GM23338 (cell line): ENCODE measurements at regions not wholly inside any gene's neighbourhood (a gene's known extent, or its start where the extent isn't known, plus 50 kb on each side); places are given as distances from the start of the nearest gene placed in this dataset.

Experiments
- ATAC-seq: fragments of 200-7000 bp; cut with Tn5 transposase; 3 replicates; pipeline ENCODE4 v1.9.1; 2020
- DNase-seq: peaks from one replicate; pipeline ENCODE4 v3.0.0-alpha.2; 2015; ENCODE audit warnings: low spot score
- H2AFZ ChIP-seq: fragments of 200-600 bp; sonication (generic); 2 replicates; pipeline ENCODE4 v1.8.0; 2016; ENCODE audit warnings: antibody characterized with exemption, mild to moderate bottlenecking, moderate library complexity
- H3F3A ChIP-seq: fragments of 200-600 bp; sonication (generic); replicated peaks from 2 replicates; pipeline ENCODE4 v1.8.0; 2017; ENCODE audit warnings: antibody characterized with exemption, mixed run types, low read depth
- H3K27ac ChIP-seq: fragments of 200-600 bp; sonication (generic); 2 replicates; pipeline ENCODE4 v1.6.1; 2016; ENCODE audit warnings: low read depth
- H3K27me3 ChIP-seq: fragments of 200-600 bp; sonication (generic); 2 replicates; pipeline ENCODE4 v1.8.0; 2016; ENCODE audit warnings: mild to moderate bottlenecking, mixed run types, moderate library complexity; ENCODE audit not compliant: insufficient read depth
- H3K36me3 ChIP-seq: fragments of 200-600 bp; sonication (generic); 2 replicates; pipeline ENCODE4 v1.8.0; 2016; ENCODE audit warnings: mild to moderate bottlenecking; ENCODE audit not compliant: insufficient read depth
- H3K4me1 ChIP-seq: fragments of 200-600 bp; sonication (generic); 2 replicates; pipeline ENCODE4 v1.8.0; 2016; ENCODE audit warnings: mild to moderate bottlenecking, moderate library complexity; ENCODE audit not compliant: insufficient read depth
- H3K4me2 ChIP-seq: fragments of 200-600 bp; sonication (generic); 2 replicates; pipeline ENCODE4 v1.7.1; 2017; ENCODE audit warnings: mixed run types
- H3K4me3 ChIP-seq: fragments of 200-600 bp; sonication (generic); 2 replicates; pipeline ENCODE4 v1.6.1; 2016; ENCODE audit warnings: mixed run types
- H3K79me2 ChIP-seq: fragments of 200-600 bp; sonication (generic); replicated peaks from 2 replicates; pipeline ENCODE4 v1.8.0; 2017; ENCODE audit warnings: mild to moderate bottlenecking; ENCODE audit not compliant: insufficient read depth
- H3K9me2 ChIP-seq: fragments of 200-600 bp; sonication (generic); 2 replicates; pipeline ENCODE4 v1.8.0; 2017; ENCODE audit not compliant: insufficient read depth
- H4K20me1 ChIP-seq: fragments of 200-600 bp; sonication (generic); replicated peaks from 2 replicates; pipeline ENCODE4 v1.8.0; 2017; ENCODE audit warnings: mild to moderate bottlenecking; ENCODE audit not compliant: insufficient read depth
- H3K27ac Mint-ChIP-seq: 2 replicates; pipeline ENCODE4 v1.8.0; 2020; ENCODE audit warnings: inconsistent platforms, mild to moderate bottlenecking, moderate library complexity, mixed read lengths
- H3K27me3 Mint-ChIP-seq: 3 replicates; pipeline ENCODE4 v1.8.0; 2022; ENCODE audit warnings: low read depth, mild to moderate bottlenecking, moderate library complexity, mixed read lengths, inconsistent platforms; ENCODE audit not compliant: insufficient read depth, poor library complexity
- H3K36me3 Mint-ChIP-seq: 3 replicates; pipeline ENCODE4 v1.8.0; 2021; ENCODE audit warnings: low read depth, mild to moderate bottlenecking, inconsistent platforms, moderate library complexity, mixed read lengths
- H3K4me1 Mint-ChIP-seq: 3 replicates; pipeline ENCODE4 v1.8.0; 2020; ENCODE audit warnings: mild to moderate bottlenecking, inconsistent platforms, mixed read lengths
- H3K4me3 Mint-ChIP-seq: 3 replicates; pipeline ENCODE4 v1.8.0; 2021; ENCODE audit warnings: moderate library complexity, mild to moderate bottlenecking, inconsistent platforms, mixed read lengths
- H3K9me3 Mint-ChIP-seq: 3 replicates; pipeline ENCODE4 v1.8.0; 2020; ENCODE audit warnings: moderate library complexity, mild to moderate bottlenecking, inconsistent platforms, mixed read lengths
- CREB1 ChIP-seq: fragments of 250-450 bp; sonication (Bioruptor Pico); IDR thresholded peaks from 2 replicates; pipeline ENCODE4 v1.5.0; 2020; ENCODE audit warnings: low read depth, mild to moderate bottlenecking, moderate library complexity
- ETS1 ChIP-seq: IDR thresholded peaks from 2 replicates; pipeline ENCODE4 v1.6.1; 2016; ENCODE audit warnings: antibody characterized with exemption
- EZH2phosphoT487 ChIP-seq: fragments of 200-600 bp; sonication (generic); IDR thresholded peaks from one replicate; pipeline ENCODE4 v1.8.1; 2018; ENCODE audit warnings: antibody characterized with exemption; ENCODE audit not compliant: unreplicated experiment
- JUNB ChIP-seq: IDR thresholded peaks from one replicate; pipeline ENCODE4 v1.6.1; 2016; ENCODE audit warnings: antibody characterized with exemption; ENCODE audit not compliant: unreplicated experiment
- NANOG ChIP-seq: IDR thresholded peaks from 2 replicates; pipeline ENCODE4 v1.6.1; 2016; ENCODE audit warnings: antibody characterized with exemption, borderline replicate concordance
- POLR2AphosphoS5 ChIP-seq: IDR thresholded peaks from 2 replicates; pipeline ENCODE4 v1.6.1; 2016; ENCODE audit warnings: antibody characterized with exemption, low read depth
- STAT1 ChIP-seq: IDR thresholded peaks from one replicate; pipeline ENCODE4 v1.6.1; 2016; ENCODE audit warnings: antibody characterized with exemption; ENCODE audit not compliant: unreplicated experiment
- ZNF114 ChIP-seq: fragments of 250-450 bp; sonication (Bioruptor Pico); IDR thresholded peaks from 2 replicates; pipeline ENCODE4 v1.5.0; 2020; ENCODE audit warnings: mild to moderate bottlenecking, moderate library complexity
- ZNF331 ChIP-seq: fragments of 250-450 bp; sonication (Bioruptor Pico); IDR thresholded peaks from 2 replicates; pipeline ENCODE4 v1.5.0; 2020; ENCODE audit warnings: low read depth, mild to moderate bottlenecking, moderate library complexity
- ZNF462 ChIP-seq: fragments of 250-450 bp; sonication (Bioruptor Pico); IDR thresholded peaks from 2 replicates; pipeline ENCODE4 v1.5.0; 2020; ENCODE audit warnings: mild to moderate bottlenecking, moderate library complexity

DNA sequence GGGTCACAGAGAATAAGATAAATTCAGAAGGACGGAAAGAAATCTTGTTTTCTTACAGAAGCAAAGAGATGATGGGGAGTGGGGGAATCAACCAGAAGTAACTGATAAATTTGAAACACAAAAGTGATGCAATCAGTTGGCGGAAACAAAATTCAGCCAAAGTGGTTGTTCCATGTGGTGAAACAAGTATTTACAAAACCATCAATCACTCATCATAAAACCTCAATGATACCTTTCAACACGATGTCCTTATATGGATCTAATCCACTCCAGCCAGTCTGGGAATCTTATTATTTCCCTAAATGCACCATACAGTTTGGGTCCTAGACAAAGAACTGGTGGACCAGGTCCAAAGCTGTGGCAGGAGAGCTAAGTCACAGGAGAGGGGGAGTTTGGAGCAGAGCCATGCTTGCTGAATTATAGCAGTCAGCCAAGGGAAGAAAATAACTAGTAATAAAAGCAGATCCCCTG lies 303.8 kb upstream of the LRRC7 start (continued):
- TF ChIP-seq ZNF462 (CRISPR knock-in tag): no peak

GRCh38 chr1:69269491-69269890 lies 298.2 kb upstream of the LRRC7 start:
- peaks cover 6% of the 10 kb centered on the region; the same call in 2 of the 3 replicates for H3K4me1 Mint-ChIP-seq
- no peaks in the 10 kb centered on the region for H3K36me3 Mint-ChIP-seq
- no peak overlapping the region for H3K4me3 Mint-ChIP-seq
- Histone ChIP-seq H3K9me2 (0 out of 2 replicates have a peak, but pooled peaks cover 6% of the 10 kb centered on the region), H3K4me1 (peaks cover 3% of the 10 kb centered on the region; the same call in 1 of the 2 replicates), H2AFZ (no peak overlapping the region; the same call in 1 of the 2 replicates), H3K27ac (no peak overlapping the region), H3F3A (no peaks in the 10 kb centered on the region), H3K79me2 (no peaks in the 10 kb centered on the region), H3K4me3 (no peak overlapping the region), H3K27me3 (no peaks in the 10 kb centered on the region), H4K20me1 (no peaks in the 10 kb centered on the region), H3K36me3 (no peaks in the 10 kb centered on the region), H3K4me2 (no peak overlapping the region)
- H3K27me3 Mint-ChIP-seq: no peaks in the 10 kb centered on the region
- H3K27ac Mint-ChIP-seq: no peak overlapping the region
- TF ChIP-seq NANOG: no peak
- no peak for TF ChIP-seq CREB1 (CRISPR knock-in tag)
- H3K9me3 Mint-ChIP-seq: no peaks in the 10 kb centered on the region
- ATAC-seq (no peak), DNase-seq (peak; percentile 28)

DNA sequence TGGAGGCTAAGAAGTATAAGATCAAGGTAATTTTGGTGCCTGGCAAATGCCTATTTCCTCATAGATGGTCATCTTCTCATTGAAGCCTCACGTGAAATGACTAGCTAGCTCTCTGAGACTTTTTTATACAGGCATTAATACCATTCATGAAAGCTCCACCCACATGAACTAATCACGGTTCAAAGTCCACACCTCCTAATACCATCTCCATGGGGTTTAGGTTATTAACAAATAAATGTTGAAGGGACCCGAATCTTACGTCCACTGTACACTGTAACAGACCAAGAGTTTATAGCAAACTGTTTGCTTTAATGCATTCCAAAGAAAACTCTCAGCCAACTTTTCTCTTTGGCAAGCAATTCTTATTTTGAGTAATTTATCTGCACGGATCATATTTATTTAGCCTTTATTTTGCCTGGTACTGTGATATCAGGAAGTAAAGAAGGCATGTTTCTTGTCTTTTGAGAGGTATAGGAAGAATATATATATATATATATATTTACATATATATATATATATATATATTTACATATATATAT lies 296.1 kb upstream of the LRRC7 start:
- no peaks in the 10 kb centered on the region for H3K36me3 Mint-ChIP-seq
- no peak overlapping the region for H3K4me3 ChIP-seq
- H3K79me2 ChIP-seq: no peaks in the 10 kb centered on the region
- TF ChIP-seq ETS1 (no peak), JUNB (no peak), ZNF331 (CRISPR knock-in tag) (no peak), STAT1 (no peak), POLR2AphosphoS5 (no peak), ZNF114 (no peak), EZH2phosphoT487 (no peak)

More for the DNA sequence above, 296.1 kb upstream of the LRRC7 start:
- H3K27me3 Mint-ChIP-seq: no peaks in the 10 kb centered on the region
- no peak overlapping the region for H3K4me3 Mint-ChIP-seq
- no peak overlapping the region for H3K27ac Mint-ChIP-seq
- no peaks in the 10 kb centered on the region for H4K20me1 ChIP-seq
- no peaks in the 10 kb centered on the region for H3K9me3 Mint-ChIP-seq
- ATAC-seq: no peak
- H3K9me2 ChIP-seq: 0 out of 2 replicates have a peak, but pooled peaks cover 6% of the 10 kb centered on the region
- peaks cover 6% of the 10 kb centered on the region; the same call in 2 of the 3 replicates for H3K4me1 Mint-ChIP-seq
- H2AFZ ChIP-seq: no peak overlapping the region
- no peak overlapping the region for H3K27ac ChIP-seq
- DNase-seq: no peak
- no peaks in the 10 kb centered on the region for H3K36me3 ChIP-seq
- H3K4me2 ChIP-seq: no peak overlapping the region
- H3K27me3 ChIP-seq: no peaks in the 10 kb centered on the region
- peaks cover 3% of the 10 kb centered on the region; the same call in 1 of the 2 replicates for H3K4me1 ChIP-seq
- H3F3A ChIP-seq: no peaks in the 10 kb centered on the region
